H1 (cell line): ENCODE measurements at regions not wholly inside any gene's neighbourhood (a gene's known extent, or its start where the extent isn't known, plus 50 kb on each side); places are given as distances from the start of the nearest gene placed in this dataset.

Experiments used
- CTCF ChIA-PET: fragments of 300-600 bp; sonication (Branson Sonifier 250); formaldehyde crosslinking; loops from one replicate; lab custom pipeline; 2021; ENCODE audit not compliant: partially characterized antibody; lab: Charles Lee
- POLR2A ChIA-PET: fragments of 300-600 bp; sonication (Branson Sonifier 250); formaldehyde crosslinking; loops from one replicate; lab custom pipeline; 2021; ENCODE audit warnings: inconsistent platforms; ENCODE audit not compliant: partially characterized antibody; lab: Charles Lee
- DNase-seq, 2 experiments: peaks; one replicate each; pipeline versions ENCODE4 v3.0.0 to v3.0.0-alpha.2; 2010 to 2022; ENCODE audit warnings: low spot score in 2 of 2, low read depth in 1 of 2, mixed read lengths in 1 of 2
- FAIRE-seq: peaks from 2 replicates; lab custom pipeline; 2011; peaks lifted over from hg19 to GRCh38; lab: Jason Lieb, UNC
- H2AFZ ChIP-seq: 2 replicates; pipeline ENCODE4 v1.8.1; 2012; ENCODE audit warnings: low read length, inconsistent platforms
- H2AK5ac ChIP-seq: 2 replicates; pipeline ENCODE4 v1.6.1; 2013; ENCODE audit warnings: low read depth, low read length
- H2BK120ac ChIP-seq: replicated peaks from 2 replicates; pipeline ENCODE3; 2013; ENCODE audit warnings: low read depth, low read length, inconsistent platforms
- H2BK12ac ChIP-seq: 2 replicates; pipeline ENCODE4 v1.6.1; 2013; ENCODE audit warnings: low read depth, low read length
- H2BK15ac ChIP-seq: 2 replicates; pipeline ENCODE4 v1.6.1; 2013; ENCODE audit warnings: low read length
- H2BK20ac ChIP-seq: 2 replicates; pipeline ENCODE4 v1.6.1; 2013; ENCODE audit warnings: low read length
- H2BK5ac ChIP-seq: 2 replicates; pipeline ENCODE4 v1.6.1; 2013; ENCODE audit warnings: low read depth, low read length
- H3K14ac ChIP-seq: 2 replicates; pipeline ENCODE4 v1.6.1; 2013; ENCODE audit warnings: inconsistent platforms; ENCODE audit not compliant: insufficient read length
- H3K18ac ChIP-seq: 2 replicates; pipeline ENCODE4 v1.6.1; 2013; ENCODE audit warnings: low read length; ENCODE audit errors: extremely low read depth
- H3K23ac ChIP-seq: 2 replicates; pipeline ENCODE4 v1.6.1; 2013; ENCODE audit warnings: inconsistent platforms; ENCODE audit not compliant: insufficient read length
- H3K23me2 ChIP-seq: 2 replicates; pipeline ENCODE4 v1.6.1; 2013; ENCODE audit warnings: low read depth, low read length
- H3K27ac ChIP-seq: 2 replicates; pipeline ENCODE4 v1.6.1; 2011; ENCODE audit warnings: low read depth, low read length, inconsistent platforms
- H3K27me3 ChIP-seq, 4 experiments: replicated peaks in 1 of 4; 1 replicate in 1 of 4; 2 replicates in 3 of 4; pipeline versions ENCODE4 v1.6.1 to v1.8.1; 2011 to 2013; ENCODE audit warnings: low read length in 3 of 4, mild to moderate bottlenecking in 3 of 4, inconsistent platforms in 2 of 4, mixed read lengths in 2 of 4, moderate library complexity in 1 of 4; ENCODE audit not compliant: control insufficient read depth in 3 of 4, insufficient read depth in 3 of 4; ENCODE audit errors: extremely low read depth in 1 of 4
- H3K36me3 ChIP-seq, 4 experiments: 2 replicates each; pipeline versions ENCODE4 v1.6.1 to v1.8.1; 2011 to 2013; ENCODE audit warnings: mild to moderate bottlenecking in 4 of 4, low read length in 3 of 4, moderate library complexity in 2 of 4, control low read depth in 1 of 4, inconsistent platforms in 1 of 4; ENCODE audit not compliant: insufficient read depth in 4 of 4, control insufficient read depth in 2 of 4
- H3K4ac ChIP-seq: replicated peaks from 2 replicates; pipeline ENCODE3; 2013; ENCODE audit warnings: low read length, low read depth, mixed read lengths, inconsistent platforms; ENCODE audit not compliant: insufficient read length
- H3K4me1 ChIP-seq, 4 experiments: replicated peaks in 1 of 4; 1 replicate in 1 of 4; 2 replicates in 3 of 4; pipeline versions ENCODE4 v1.6.1 to v1.8.1; 2011 to 2013; ENCODE audit warnings: low read length in 3 of 4, inconsistent platforms in 2 of 4, mixed read lengths in 1 of 4; ENCODE audit not compliant: insufficient read depth in 4 of 4, control insufficient read depth in 3 of 4
- H3K4me2 ChIP-seq, 2 experiments: 2 replicates each; pipeline versions ENCODE4 v1.6.1 to v1.8.1; 2011 to 2013; ENCODE audit warnings: low read depth in 2 of 2, low read length in 2 of 2, control low read depth in 1 of 2, inconsistent platforms in 1 of 2, mild to moderate bottlenecking in 1 of 2; ENCODE audit not compliant: insufficient read depth in 1 of 2
- H3K4me3 ChIP-seq, 4 experiments: fragments of 200-600, 300-600 bp in 1 of 4; sonication (generic), shearing (Covaris generic), sonication (Bioruptor Twin) in 1 of 4; 2 replicates each; pipeline versions ENCODE4 v1.5.1 to v1.8.1; 2011 to 2016; ENCODE audit warnings: low read length in 4 of 4, low read depth in 3 of 4, control low read depth in 2 of 4, inconsistent platforms in 2 of 4, mild to moderate bottlenecking in 2 of 4, mixed read lengths in 1 of 4, moderate library complexity in 1 of 4; ENCODE audit not compliant: insufficient read depth in 2 of 4; ENCODE audit errors: extremely low read depth in 1 of 4
- H3K56ac ChIP-seq: replicated peaks from 2 replicates; pipeline ENCODE3; 2013; ENCODE audit warnings: low read depth, mild to moderate bottlenecking, mixed read lengths, low read length, inconsistent platforms; ENCODE audit not compliant: insufficient read length
- H3K79me1 ChIP-seq: 2 replicates; pipeline ENCODE4 v1.6.1; 2013; ENCODE audit warnings: low read depth, low read length, control low read depth
- H3K79me2 ChIP-seq, 2 experiments: 2 replicates each; pipeline versions ENCODE4 v1.6.1 to v1.8.1; 2012 to 2013; ENCODE audit warnings: low read length in 2 of 2, mild to moderate bottlenecking in 2 of 2, inconsistent platforms in 1 of 2; ENCODE audit not compliant: insufficient read depth in 2 of 2, control insufficient read depth in 1 of 2
- H3K9ac ChIP-seq, 4 experiments: replicated peaks in 1 of 4; 1 replicate in 1 of 4; 2 replicates in 3 of 4; pipeline versions ENCODE4 v1.6.1 to v1.8.1; 2011 to 2013; ENCODE audit warnings: low read depth in 3 of 4, low read length in 3 of 4, control low read depth in 2 of 4, mild to moderate bottlenecking in 2 of 4, moderate library complexity in 2 of 4, inconsistent platforms in 1 of 4; ENCODE audit errors: extremely low read depth in 1 of 4
- H3K9me3 ChIP-seq, 2 experiments: 2 replicates each; pipeline versions ENCODE4 v1.6.1 to v1.8.1; 2012 to 2013; ENCODE audit warnings: mild to moderate bottlenecking in 2 of 2, moderate library complexity in 2 of 2, control low read depth in 1 of 2, inconsistent platforms in 1 of 2, low read depth in 1 of 2, low read length in 1 of 2, mixed read lengths in 1 of 2; ENCODE audit not compliant: insufficient read depth in 2 of 2
- H4K20me1 ChIP-seq, 2 experiments: replicated peaks in 1 of 2; 2 replicates each; pipeline versions ENCODE3 to v1.8.1; 2011 to 2013; ENCODE audit warnings: inconsistent platforms in 2 of 2, low read length in 2 of 2, mild to moderate bottlenecking in 1 of 2; ENCODE audit not compliant: insufficient read depth in 2 of 2, control insufficient read depth in 1 of 2
- H4K5ac ChIP-seq: 2 replicates; pipeline ENCODE4 v1.6.1; 2013; ENCODE audit warnings: low read length, low read depth, mixed read lengths, inconsistent platforms; ENCODE audit not compliant: insufficient read length
- H4K8ac ChIP-seq: 2 replicates; pipeline ENCODE4 v1.8.0; 2013; ENCODE audit warnings: mild to moderate bottlenecking, moderate library complexity, low read length, inconsistent platforms; ENCODE audit not compliant: insufficient read depth; ENCODE audit errors: extremely low read depth
- H4K91ac ChIP-seq: replicated peaks from 2 replicates; pipeline ENCODE3; 2013; ENCODE audit warnings: low read length, mixed read lengths, inconsistent platforms; ENCODE audit not compliant: insufficient read length
- ATF3 ChIP-seq: IDR thresholded peaks from 2 replicates; pipeline ENCODE4 v1.6.1; 2011; ENCODE audit warnings: low read depth, mild to moderate bottlenecking, low read length; ENCODE audit not compliant: insufficient read depth
- CHD2 ChIP-seq: IDR thresholded peaks from 2 replicates; pipeline ENCODE4 v1.6.1; 2012; ENCODE audit warnings: low read length, improper control_type of control experiment
- HDAC2 ChIP-seq, 2 experiments: fragments of 300-600 bp in 1 of 2; sonication (generic) in 1 of 2; IDR thresholded peaks; 2 replicates each; pipeline ENCODE4 v1.6.1; 2011 to 2012; ENCODE audit warnings: low read depth in 2 of 2, low read length in 2 of 2, mild to moderate bottlenecking in 2 of 2, moderate library complexity in 2 of 2, borderline replicate concordance in 1 of 2, inconsistent platforms in 1 of 2
- JUND ChIP-seq: IDR thresholded peaks from 2 replicates; pipeline ENCODE4 v1.6.1; 2011; ENCODE audit warnings: mild to moderate bottlenecking, improper control_type of control experiment, low read length
- NANOG ChIP-seq: IDR thresholded peaks from 2 replicates; pipeline ENCODE4 v1.6.1; 2011; ENCODE audit warnings: low read length, low read depth, mild to moderate bottlenecking, inconsistent platforms; ENCODE audit not compliant: insufficient read depth, poor library complexity, severe bottlenecking
- POU5F1 ChIP-seq: IDR thresholded peaks from 2 replicates; pipeline ENCODE4 v1.6.1; 2011; ENCODE audit warnings: low read depth, mild to moderate bottlenecking, low read length, moderate library complexity
- RNF2 ChIP-seq: fragments of 200-900, 300-1000 bp; sonication (generic); IDR thresholded peaks from 2 replicates; pipeline ENCODE4 v1.7.1; 2016; ENCODE audit warnings: borderline replicate concordance, low read depth, mild to moderate bottlenecking, antibody characterized with exemption, low read length; ENCODE audit not compliant: poor library complexity, severe bottlenecking; ENCODE audit errors: missing control alignments
- SIN3A ChIP-seq, 2 experiments: IDR thresholded peaks in 1 of 2; conservative IDR thresholded peaks in 1 of 2; 2 replicates each; pipeline ENCODE4 v1.6.1; 2011 to 2012; ENCODE audit warnings: low read length in 2 of 2, improper control_type of control experiment in 1 of 2, low read depth in 1 of 2, mild to moderate bottlenecking in 1 of 2
- TAF7 ChIP-seq: optimal IDR thresholded peaks from 2 replicates; pipeline ENCODE3; 2011; ENCODE audit warnings: low read depth, mild to moderate bottlenecking, inconsistent platforms, low read length, moderate library complexity, borderline replicate concordance
- WGBS, 2 experiments: shearing (Covaris generic) in 1 of 2; methylation state at CpG; one replicate each; pipeline versions ENCODE4 v1.1.6 to v1.1.7; 2013 to 2015; ENCODE audit warnings: low lambda C conversion rate in 2 of 2, mixed read lengths in 2 of 2, inconsistent platforms in 1 of 2, low coverage in 1 of 2, missing lambda C conversion rate in 1 of 2; ENCODE audit not compliant: insufficient replicate concordance in 2 of 2, insufficient coverage in 1 of 2, insufficient read length in 1 of 2; ENCODE audit errors: extremely low coverage in 1 of 2, missing lambda C conversion rate in 1 of 2; 5-methylcytosine and 5-hydroxymethylcytosine counted together

DNA sequence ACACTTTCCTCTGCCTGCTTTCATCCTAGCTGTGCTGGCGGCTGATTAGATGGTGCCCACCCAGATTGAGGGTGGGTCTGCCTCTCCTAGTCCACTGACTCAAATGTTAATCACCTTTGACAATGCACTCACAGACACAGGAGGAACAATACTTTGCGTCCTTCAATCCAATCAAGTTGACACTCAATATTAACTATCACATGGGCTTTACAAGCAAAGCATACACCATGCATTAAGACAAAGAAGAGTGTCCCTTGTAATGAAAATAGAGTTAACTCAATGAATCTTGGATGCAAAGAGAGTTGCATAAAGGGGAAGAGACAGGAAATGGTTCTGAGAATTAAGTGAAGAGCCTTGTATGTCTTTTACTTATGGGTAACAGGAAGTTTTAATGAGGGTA, 298.7 kb upstream of the BRINP1 start:
- no peaks in the 10 kb centered on the region; a peak in 1 of 7 replicates for H3K4me1 ChIP-seq
- H2AK5ac ChIP-seq = no peak overlapping the region
- ChIA-PET CTCF (interaction anchor here (0.7 kb wide), 1 partner anchor 143 kb away, joined by 3 read pairs; no protein-coding TSS in a partner anchor), POLR2A (no interaction called here)
- H2BK20ac ChIP-seq = no peak overlapping the region
- H3K36me3 ChIP-seq = no peaks in the 10 kb centered on the region
- H3K4ac ChIP-seq = no peak overlapping the region
- H2BK5ac ChIP-seq = peak overlapping the region; percentile 49; the same call in 1 of the 2 replicates
- H3K27me3 ChIP-seq = no peaks in the 10 kb centered on the region; a peak in 1 of 7 replicates
- no peak overlapping the region for H2BK120ac ChIP-seq
- 69% methylated on average over 2 of the region's 2 CpGs; no CpG with 5 or more reads in 1 of the 2 experiments for WGBS, 2 experiments
- TF ChIP-seq POU5F1 = no peak
- no peak for TF ChIP-seq ATF3
- no peak for TF ChIP-seq JUND
- no peak for TF ChIP-seq TAF7
- no peak for TF ChIP-seq SIN3A (conservative IDR thresholded peaks at IDR 0.05 in 1 of 2, IDR thresholded peaks at IDR 0.05 in 1 of 2; ENCODE audit: low read depth in 1 of 2, low read length in 2 of 2)
- TF ChIP-seq HDAC2 (IDR thresholded peaks at IDR 0.05; ENCODE audit: borderline replicate concordance in 1 of 2, low read depth in 2 of 2, low read length in 2 of 2) = no peak
- TF ChIP-seq CHD2 = no peak
- TF ChIP-seq RNF2 = no peak
- no peak for TF ChIP-seq NANOG
- no peak for FAIRE-seq
- H3K79me1 ChIP-seq = no peaks in the 10 kb centered on the region
- H3K14ac ChIP-seq = no peak overlapping the region
- no peak overlapping the region for H4K5ac ChIP-seq
- no peak overlapping the region for H4K91ac ChIP-seq
- H3K4me2 ChIP-seq = no peak overlapping the region
- H4K20me1 ChIP-seq = no peaks in the 10 kb centered on the region
- H3K9me3 ChIP-seq = no peaks in the 10 kb centered on the region
- H4K8ac ChIP-seq = no peak overlapping the region
- no peak overlapping the region for H3K23ac ChIP-seq
- DNase-seq = no peak
- peak overlapping the region; percentile 29 for H3K18ac ChIP-seq
- no peaks in the 10 kb centered on the region for H3K23me2 ChIP-seq
- H2BK12ac ChIP-seq = no peak overlapping the region
- no peak overlapping the region for H3K4me3 ChIP-seq
- no peak overlapping the region for H2BK15ac ChIP-seq
- no peak overlapping the region for H3K27ac ChIP-seq
- H3K9ac ChIP-seq = no peak overlapping the region
- H2AFZ ChIP-seq = no peak overlapping the region
- H3K79me2 ChIP-seq = no peaks in the 10 kb centered on the region
- H3K56ac ChIP-seq = no peak overlapping the region
